OCI-LY3 (cell line): ENCODE measurements at regions not wholly inside any gene's neighbourhood (a gene's known extent, or its start where the extent isn't known, plus 50 kb on each side); places are given as distances from the start of the nearest gene placed in this dataset.

Source experiments
- CTCF ChIP-seq: fragments of 200-600, 300-600 bp; sonication (generic); IDR thresholded peaks from 2 replicates; pipeline ENCODE4 v1.5.1; 2014; ENCODE audit warnings: antibody characterized with exemption, low read length, low read depth
- EZH2phosphoT487 ChIP-seq: fragments of 200-600 bp; shearing (Covaris generic); IDR thresholded peaks from 2 replicates; pipeline ENCODE4 v1.6.1; 2018; ENCODE audit warnings: antibody characterized with exemption, mixed run types, low read depth

- TF ChIP-seq CTCF, result no peak
- no peak for TF ChIP-seq EZH2phosphoT487
Measured at GRCh38 chr1:5502311-5503194, 489.7 kb downstream of the NPHP4 start.
